Stimulated activated CD4-positive, alpha-beta T cell treated with anti-CD3 and anti-CD28 coated beads, Interleukin-4, amount 100 ng/mL, for 4 hours (primary cell): ENCODE measurements at regions not wholly inside any gene's neighbourhood (a gene's known extent, or its start where the extent isn't known, plus 50 kb on each side); places are given as distances from the start of the nearest gene placed in this dataset.
A peak's percentile ranks its signal among the peaks of the same experiment; 100 is the strongest.
"Not testable (repeated sequence)": the region's sequence is repeated elsewhere in the genome, so short reads cannot be mapped to it uniquely, and the experiment has no call there.

ENCODE experiments used
- DNase-seq, 2 experiments: peaks; one replicate each; pipeline ENCODE4 v3.0.0-alpha.2; 2020

- DNase-seq = no peak
Observed at GRCh38 chr2:2620604-2621003, 289.5 kb upstream of the MYT1L start.

GRCh38 chr2:2619995-2620394 is 288.9 kb upstream of the MYT1L start:
- DNase-seq = no peak

- DNase-seq = no peak
Observed at GRCh38 chr2:2614452-2614851, 283.4 kb upstream of the MYT1L start.

GRCh38 chr2:2613279-2614199 is 282.5 kb upstream of the MYT1L start:
- DNase-seq = peak; percentile 80 to 87

DNA sequence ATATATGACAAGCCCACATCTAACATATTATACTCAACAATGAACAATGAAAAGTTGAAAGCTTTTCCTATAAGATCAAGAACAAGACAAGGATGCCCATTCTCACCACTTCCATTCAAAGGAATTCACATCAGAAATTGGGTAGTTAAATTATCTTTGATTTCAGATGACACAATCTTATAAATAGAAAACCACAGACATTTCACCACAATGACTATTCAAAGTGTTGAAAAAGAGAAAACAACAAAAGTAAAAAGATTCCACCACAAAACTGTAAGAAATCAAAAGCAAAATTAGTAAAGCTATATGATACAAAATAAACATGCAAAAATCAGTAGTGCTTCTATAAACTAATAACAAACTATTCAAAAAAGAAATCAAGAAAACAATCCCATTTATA is 279.7 kb upstream of the MYT1L start:
- no peak for DNase-seq

GRCh38 chr2:2600366-2600765 is 269.3 kb upstream of the MYT1L start:
- DNase-seq = no peak

GRCh38 chr2:2599441-2599840 is 268.4 kb upstream of the MYT1L start:
- DNase-seq = no peak

DNA sequence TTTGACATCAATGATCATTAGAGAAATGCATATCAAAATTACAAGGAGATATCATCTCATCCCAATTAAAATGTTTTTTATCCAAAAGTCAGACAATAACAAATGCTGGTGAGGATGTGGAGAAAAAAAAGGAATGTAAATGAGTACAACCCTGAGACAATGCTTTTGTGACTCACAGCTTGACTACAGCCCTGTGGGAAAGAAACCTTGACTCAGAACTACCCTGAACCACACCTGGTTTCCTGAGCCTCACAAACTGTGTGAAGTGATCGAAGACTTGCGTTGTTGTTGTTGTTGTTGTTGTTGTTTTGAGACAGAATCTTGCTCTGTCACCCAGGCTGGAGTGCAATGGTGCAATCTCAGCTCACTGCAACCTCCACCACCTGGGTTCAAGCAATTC is 266.6 kb upstream of the MYT1L start:
- no peak for DNase-seq

GRCh38 chr2:2591542-2591940 is 260.5 kb upstream of the MYT1L start:
- DNase-seq = no peak

- DNase-seq = no peak
Observed at GRCh38 chr2:2590841-2591541, 259.9 kb upstream of the MYT1L start.

DNA sequence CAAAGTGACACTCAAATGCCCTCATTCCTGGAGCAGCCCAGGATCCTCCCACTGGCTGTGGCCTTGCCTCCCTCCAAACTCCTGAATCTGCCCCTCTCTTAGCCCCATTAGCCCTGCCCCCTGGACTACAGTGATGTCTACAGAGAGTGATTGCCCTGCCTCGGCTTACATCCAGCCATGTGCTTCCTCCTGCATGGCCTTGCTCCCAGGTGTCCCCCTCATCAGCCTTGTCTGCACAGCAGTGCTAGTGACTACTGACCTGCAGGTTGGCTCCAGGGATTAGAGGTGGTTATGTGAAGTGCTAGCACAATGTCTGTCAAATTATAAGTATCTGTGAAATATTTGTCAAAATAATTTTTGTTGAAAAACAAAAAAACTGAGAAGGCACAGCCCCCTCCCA is 259.1 kb upstream of the MYT1L start:
- DNase-seq = no peak

GRCh38 chr2:2588777-2589176 is 257.7 kb upstream of the MYT1L start:
- no peak for DNase-seq

DNA sequence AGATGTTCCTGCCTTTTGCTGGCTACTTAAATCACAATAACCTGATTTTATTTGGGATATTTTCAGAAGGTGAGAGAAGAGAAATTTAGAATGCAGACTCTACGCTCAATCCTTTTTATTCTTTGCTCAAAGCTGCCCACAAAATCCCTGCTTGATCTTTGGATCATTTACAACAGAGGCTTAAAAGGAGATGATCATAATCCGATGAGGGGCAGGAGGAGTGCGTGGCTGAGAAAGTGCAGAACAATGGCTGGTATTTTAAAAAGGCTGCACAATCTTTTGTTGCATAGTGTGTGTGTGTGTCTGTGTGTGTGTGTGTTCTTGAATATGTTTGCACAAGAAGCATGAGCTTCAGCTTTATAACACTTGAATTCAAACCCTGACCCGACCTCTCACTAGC is 256.3 kb upstream of the MYT1L start:
- no peak for DNase-seq

DNA sequence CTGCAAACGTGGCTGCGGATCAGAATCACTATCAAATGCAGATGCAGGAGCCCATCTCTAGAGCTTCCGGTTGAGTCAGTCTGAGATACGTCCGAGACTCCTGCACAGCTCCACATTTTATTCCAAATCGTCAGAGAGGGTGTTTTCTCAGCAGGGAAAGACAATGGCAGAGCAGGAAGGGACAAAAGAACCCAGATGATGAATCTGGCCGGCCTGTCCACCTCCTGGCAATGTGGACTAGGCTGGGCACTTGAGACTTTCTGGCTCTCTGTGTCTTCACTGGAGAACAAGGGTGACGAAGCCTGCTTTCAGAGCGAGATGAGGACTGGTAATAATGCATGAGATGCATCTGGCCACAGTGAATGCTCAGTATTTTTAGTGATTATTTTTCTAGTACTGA is 255.9 kb upstream of the MYT1L start:
- no peak for DNase-seq

DNA sequence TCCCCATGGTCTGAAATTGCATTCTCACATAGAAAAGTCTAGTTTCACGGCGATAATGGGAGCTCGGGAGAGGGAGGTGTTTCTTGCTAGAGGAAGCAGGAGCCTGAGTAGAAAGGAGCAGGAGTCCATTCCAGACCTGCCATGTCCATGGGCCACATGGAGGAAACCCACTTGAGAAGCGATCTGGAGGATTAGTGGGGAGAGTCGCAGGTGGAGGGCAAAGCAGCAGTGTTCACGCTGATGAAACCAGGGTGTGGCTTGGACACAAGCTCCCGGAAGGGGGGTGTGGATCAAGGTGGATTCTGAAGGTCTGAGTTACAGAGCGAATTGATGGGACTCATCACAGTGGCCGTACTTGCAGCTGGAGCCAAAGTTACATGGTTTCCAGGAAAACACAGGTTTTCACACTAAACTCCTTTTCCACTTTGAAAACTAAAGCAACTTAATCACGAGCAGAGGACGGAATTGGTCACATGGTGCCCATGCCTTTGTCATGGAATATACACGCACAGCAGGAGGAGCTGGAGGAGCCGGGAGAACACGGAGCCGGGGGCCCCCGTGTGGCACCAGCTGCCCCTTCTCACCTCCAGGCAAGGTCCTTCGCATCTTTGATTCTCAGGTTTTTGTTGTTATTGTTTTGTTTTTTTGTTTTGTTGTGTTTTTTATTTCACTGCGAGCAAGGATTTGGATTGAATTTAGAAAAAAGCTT is 255.1 kb upstream of the MYT1L start:
- no peak for DNase-seq

DNA sequence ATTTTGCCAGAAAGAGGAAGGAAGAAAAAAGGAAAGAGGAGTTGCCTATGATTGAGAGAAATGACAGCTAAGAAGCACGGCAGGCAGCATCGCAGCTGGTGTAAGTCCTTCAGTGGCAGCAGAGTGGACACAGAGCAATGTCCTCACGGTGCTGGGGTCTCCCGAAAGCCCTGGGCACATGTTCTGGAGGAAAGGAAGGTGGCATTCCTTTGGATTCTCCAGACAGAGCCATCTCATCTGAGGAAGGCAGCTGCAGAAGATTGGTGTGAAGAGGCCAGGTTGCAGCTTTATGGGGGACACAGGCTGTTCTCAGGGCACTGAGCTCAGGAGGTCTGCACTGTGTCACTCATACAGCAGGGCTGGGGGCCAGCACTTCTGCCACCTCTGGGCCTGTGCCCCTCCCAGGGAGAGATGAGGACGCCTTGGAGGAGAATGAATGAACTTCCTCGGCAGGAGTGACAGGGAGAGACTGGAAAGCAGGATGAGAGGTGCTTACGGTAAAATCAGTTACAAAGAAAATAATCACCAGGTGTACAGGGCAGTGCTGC is 252.0 kb upstream of the MYT1L start:
- DNase-seq = no peak

DNA sequence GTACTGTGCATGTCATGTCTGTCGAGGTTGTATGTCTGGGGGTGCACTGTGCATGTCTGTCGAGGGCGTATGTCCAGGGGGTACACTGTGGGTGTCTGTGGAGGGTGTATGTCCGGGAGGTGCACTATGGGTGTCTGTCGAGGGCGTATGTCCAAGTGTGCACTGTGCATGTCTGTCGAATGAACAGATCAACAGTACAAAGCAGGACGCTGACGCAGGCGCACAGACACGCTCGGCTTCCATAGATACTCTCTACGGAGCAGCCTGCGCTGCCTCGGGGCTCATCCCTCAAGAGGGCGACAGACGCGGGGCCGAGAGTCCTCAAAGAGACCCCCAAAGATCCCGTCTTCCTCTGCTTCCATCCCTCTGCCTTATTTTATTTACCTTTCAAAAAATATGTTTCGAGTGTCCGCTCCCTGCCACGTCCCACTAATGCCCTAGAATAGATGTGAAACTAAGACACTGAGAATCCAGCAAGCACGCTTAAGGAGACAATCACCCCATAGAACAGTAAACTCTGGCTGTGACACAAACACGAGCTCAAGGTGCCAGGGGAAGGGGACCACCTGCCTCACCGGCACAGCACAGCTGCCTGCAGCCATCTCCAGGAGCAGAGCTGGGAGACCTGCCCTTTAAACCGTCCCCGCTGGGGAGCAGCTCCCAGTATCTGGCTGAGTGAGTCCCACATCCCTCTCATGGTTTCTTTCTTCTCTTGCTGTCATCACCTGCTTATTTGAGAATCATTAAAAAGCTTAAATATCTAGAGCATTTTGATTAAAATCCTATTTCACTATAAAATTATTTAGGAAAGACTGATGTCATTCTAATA is 250.5 kb upstream of the MYT1L start:
- no peak for DNase-seq

- DNase-seq = not testable (repeated sequence)
Observed at GRCh38 chr2:2580841-2581240, 249.8 kb upstream of the MYT1L start.

- no peak for DNase-seq
Observed at GRCh38 chr2:2580341-2580740, 249.3 kb upstream of the MYT1L start.

DNA sequence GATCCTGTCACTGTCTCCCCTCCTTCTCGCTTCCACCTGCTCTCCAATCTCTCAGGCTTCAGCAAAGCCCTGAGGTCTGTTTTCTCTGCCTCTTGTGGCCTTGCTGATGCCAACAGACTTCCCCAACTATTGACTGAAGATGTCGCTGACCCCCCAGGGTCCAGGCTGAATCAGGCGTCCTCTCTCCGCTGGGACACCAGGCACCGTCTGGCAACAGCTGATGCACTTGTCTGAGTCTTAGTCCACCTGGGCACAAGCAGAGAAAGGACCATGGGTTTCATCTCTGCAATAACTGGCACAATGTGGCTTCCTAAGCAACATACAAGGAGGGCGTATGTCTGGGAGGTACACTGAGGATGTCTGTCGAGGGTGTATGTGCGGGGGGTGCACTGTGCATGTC is 248.7 kb upstream of the MYT1L start:
- DNase-seq = no peak

- DNase-seq = no peak
Observed at GRCh38 chr2:2577407-2577831, 246.3 kb upstream of the MYT1L start.

DNA sequence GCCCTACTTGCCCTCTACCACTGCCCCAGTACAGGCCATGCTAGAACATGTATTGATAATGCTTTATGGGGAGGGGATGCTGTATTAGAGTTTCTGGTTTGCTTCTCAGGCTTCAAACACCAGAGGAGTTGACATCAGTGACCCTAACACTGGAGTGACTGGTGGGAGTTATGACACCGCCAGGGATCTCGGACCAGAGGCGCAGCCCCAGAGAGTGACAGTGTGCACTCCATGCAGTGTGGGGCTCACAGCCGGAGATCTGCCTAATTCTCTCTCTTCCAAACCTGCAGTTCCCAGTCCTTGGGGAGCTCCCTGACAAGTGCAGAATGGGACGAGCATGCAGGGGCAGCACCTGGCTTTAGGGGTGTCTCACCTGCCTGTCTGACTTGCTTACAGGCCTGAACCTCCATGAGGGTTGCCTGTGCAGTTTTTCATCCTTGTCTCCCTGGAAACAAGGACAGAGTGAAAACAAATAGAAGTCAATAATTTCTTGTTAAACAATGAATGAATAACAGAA is 244.9 kb upstream of the MYT1L start:
- DNase-seq = no peak
